ENCODE measurements at regions not wholly inside any gene's neighbourhood (a gene's known extent, or its start where the extent isn't known, plus 50 kb on each side); places are given as distances from the start of the nearest gene placed in this dataset.

DNA sequence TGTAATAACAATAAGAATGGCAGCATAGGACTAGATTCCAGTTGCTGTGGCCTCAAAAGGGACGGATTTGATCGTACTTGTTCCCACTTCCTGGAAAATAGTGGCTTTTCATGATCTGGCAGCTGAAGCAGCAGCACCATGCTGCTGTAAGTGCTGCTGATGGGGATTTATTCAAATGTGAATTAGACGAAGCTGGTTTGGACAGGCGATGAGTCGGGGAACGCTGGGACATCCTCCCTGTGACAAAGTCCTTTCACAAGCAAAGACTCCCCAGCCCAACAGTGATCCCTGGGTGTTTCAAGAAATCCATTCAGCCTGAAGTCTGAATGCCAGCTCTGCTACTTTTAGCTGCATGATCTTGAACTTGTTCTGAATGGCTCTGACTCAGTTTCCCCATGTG lies 88.6 kb upstream of the XYLT1 start:
- TF ChIP-seq POLR2AphosphoS5 (IDR thresholded peaks at IDR 0.05; ENCODE audit: borderline replicate concordance, low read depth, low read length), result no peak
- TF ChIP-seq EZH2 (IDR thresholded peaks at IDR 0.05), result no peak

Measured in SK-N-MC (cell line).